ENCODE measurements at regions not wholly inside any gene's neighbourhood (a gene's known extent, or its start where the extent isn't known, plus 50 kb on each side); places are given as distances from the start of the nearest gene placed in this dataset.

DNA sequence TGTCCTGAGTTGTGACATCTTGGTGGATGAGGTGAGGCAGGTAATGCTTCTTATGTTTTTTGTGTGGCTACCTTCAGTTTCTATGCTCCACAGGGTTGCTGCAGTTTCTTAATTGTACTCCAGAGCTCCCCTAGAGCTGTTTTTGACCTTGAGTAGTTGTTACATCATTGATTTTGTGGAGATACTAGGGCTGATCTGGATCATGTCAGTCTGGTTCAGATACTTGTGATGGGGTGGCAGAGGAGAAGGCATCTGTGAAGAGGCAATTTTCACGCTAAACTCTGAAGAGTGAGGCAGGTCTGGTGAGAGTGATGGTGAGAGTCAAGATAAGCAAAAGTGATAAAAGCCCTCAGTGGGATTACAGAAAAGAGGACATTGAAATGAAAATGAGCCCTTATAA lies 1180.2 kb downstream of the RAPGEF2 start:
- no peaks in the 10 kb centered on the region for H3K9me3 ChIP-seq (ENCODE audit: control insufficient read depth, low read depth, low read length)
- no peaks in the 10 kb centered on the region for H3K79me2 ChIP-seq (ENCODE audit: control insufficient read depth, insufficient read depth, low read length)
- no peaks in the 10 kb centered on the region for H3K4me1 ChIP-seq (ENCODE audit: control insufficient read depth, extremely low read depth, insufficient read depth, low read length)
- H4K20me1 ChIP-seq (ENCODE audit: control insufficient read depth, extremely low read depth, insufficient read depth, low read length) = no peaks in the 10 kb centered on the region
- dilution Hi-C loops (cut with MboI; ENCODE audit: extremely low pct_ligation_motif_present, low sequenced_read_pairs) = no loop called here
- DNase-seq (ENCODE audit: low read depth, low spot score) (no peak), FAIRE-seq (no peak)
- no peaks in the 10 kb centered on the region for H3K27me3 ChIP-seq (ENCODE audit: control insufficient read depth, extremely low read depth, insufficient read depth, low read length)
- H3K36me3 ChIP-seq (ENCODE audit: control insufficient read depth in 2 of 2, extremely low read depth in 1 of 2, insufficient read depth in 2 of 2, low read length in 2 of 2) = no peaks in the 10 kb centered on the region
- H3K4me3 ChIP-seq (ENCODE audit: control insufficient read depth in 2 of 3, extremely low read depth in 1 of 3, insufficient read depth in 2 of 3, low read depth in 1 of 3, low read length in 3 of 3) = no peak overlapping the region
- TF ChIP-seq, protein P1, sequence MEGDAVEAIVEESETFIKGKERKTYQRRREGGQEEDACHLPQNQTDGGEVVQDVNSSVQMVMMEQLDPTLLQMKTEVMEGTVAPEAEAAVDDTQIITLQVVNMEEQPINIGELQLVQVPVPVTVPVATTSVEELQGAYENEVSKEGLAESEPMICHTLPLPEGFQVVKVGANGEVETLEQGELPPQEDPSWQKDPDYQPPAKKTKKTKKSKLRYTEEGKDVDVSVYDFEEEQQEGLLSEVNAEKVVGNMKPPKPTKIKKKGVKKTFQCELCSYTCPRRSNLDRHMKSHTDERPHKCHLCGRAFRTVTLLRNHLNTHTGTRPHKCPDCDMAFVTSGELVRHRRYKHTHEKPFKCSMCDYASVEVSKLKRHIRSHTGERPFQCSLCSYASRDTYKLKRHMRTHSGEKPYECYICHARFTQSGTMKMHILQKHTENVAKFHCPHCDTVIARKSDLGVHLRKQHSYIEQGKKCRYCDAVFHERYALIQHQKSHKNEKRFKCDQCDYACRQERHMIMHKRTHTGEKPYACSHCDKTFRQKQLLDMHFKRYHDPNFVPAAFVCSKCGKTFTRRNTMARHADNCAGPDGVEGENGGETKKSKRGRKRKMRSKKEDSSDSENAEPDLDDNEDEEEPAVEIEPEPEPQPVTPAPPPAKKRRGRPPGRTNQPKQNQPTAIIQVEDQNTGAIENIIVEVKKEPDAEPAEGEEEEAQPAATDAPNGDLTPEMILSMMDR (optimal IDR thresholded peaks at IDR 0.05 in 1 of 3, IDR thresholded peaks at IDR 0.05 in 1 of 3, conservative IDR thresholded peaks at IDR 0.05 in 1 of 3; ENCODE audit: extremely low read depth in 1 of 3, insufficient read depth in 2 of 3, low read length in 3 of 3) = no peak
- TF ChIP-seq EZH2 (IDR thresholded peaks at IDR 0.05; ENCODE audit: low read length) = no peak
- no peak overlapping the region for H3K9ac ChIP-seq (ENCODE audit: control insufficient read depth, extremely low read depth, insufficient read depth, low read length)
- H3K4me2 ChIP-seq (ENCODE audit: control insufficient read depth, extremely low read depth, insufficient read depth, low read depth, low read length) = no peak overlapping the region
- H3K27ac ChIP-seq (ENCODE audit: control insufficient read depth, insufficient read depth, low read length) = no peak overlapping the region
- H3K9me1 ChIP-seq (ENCODE audit: control insufficient read depth, extremely low read depth, insufficient read depth, low read length) = no peaks in the 10 kb centered on the region
- no peak overlapping the region for H2AFZ ChIP-seq (ENCODE audit: control insufficient read depth, low read length)

- Histone ChIP-seq H3K4me1 (ENCODE audit: control insufficient read depth, extremely low read depth, insufficient read depth, low read length) (no peaks in the 10 kb centered on the region), H3K27me3 (ENCODE audit: control insufficient read depth, extremely low read depth, insufficient read depth, low read length) (no peaks in the 10 kb centered on the region), H3K27ac (ENCODE audit: control insufficient read depth, insufficient read depth, low read length) (no peak overlapping the region), H3K4me3 (ENCODE audit: control insufficient read depth in 2 of 3, extremely low read depth in 1 of 3, insufficient read depth in 2 of 3, low read depth in 1 of 3, low read length in 3 of 3) (no peak overlapping the region), H3K36me3 (ENCODE audit: control insufficient read depth in 2 of 2, extremely low read depth in 1 of 2, insufficient read depth in 2 of 2, low read length in 2 of 2) (no peaks in the 10 kb centered on the region), H2AFZ (ENCODE audit: control insufficient read depth, low read length) (no peak overlapping the region), H4K20me1 (ENCODE audit: control insufficient read depth, extremely low read depth, insufficient read depth, low read length) (no peaks in the 10 kb centered on the region), H3K79me2 (ENCODE audit: control insufficient read depth, insufficient read depth, low read length) (no peaks in the 10 kb centered on the region), H3K4me2 (ENCODE audit: control insufficient read depth, extremely low read depth, insufficient read depth, low read depth, low read length) (no peak overlapping the region), H3K9ac (ENCODE audit: control insufficient read depth, extremely low read depth, insufficient read depth, low read length) (no peak overlapping the region), H3K9me1 (ENCODE audit: control insufficient read depth, extremely low read depth, insufficient read depth, low read length) (no peaks in the 10 kb centered on the region), H3K9me3 (ENCODE audit: control insufficient read depth, low read depth, low read length) (no peaks in the 10 kb centered on the region)
- no peak for FAIRE-seq
- dilution Hi-C loops (cut with MboI; ENCODE audit: extremely low pct_ligation_motif_present, low sequenced_read_pairs) = no loop called here
- no peak for DNase-seq (ENCODE audit: low read depth, low spot score)
- TF ChIP-seq EZH2 (IDR thresholded peaks at IDR 0.05; ENCODE audit: low read length) = no peak
- TF ChIP-seq, protein P1 (optimal IDR thresholded peaks at IDR 0.05 in 1 of 3, IDR thresholded peaks at IDR 0.05 in 1 of 3, conservative IDR thresholded peaks at IDR 0.05 in 1 of 3; ENCODE audit: extremely low read depth in 1 of 3, insufficient read depth in 2 of 3, low read length in 3 of 3) = no peak
These were observed 1181.6 kb downstream of the RAPGEF2 start for GRCh38 chr4:160284516-160284915.

Data from keratinocyte (primary cell).